Mesenchymal stem cell (in vitro differentiated cells and primary cell): ENCODE measurements at regions not wholly inside any gene's neighbourhood (a gene's known extent, or its start where the extent isn't known, plus 50 kb on each side); places are given as distances from the start of the nearest gene placed in this dataset.

Experiments used
- DNase-seq: peaks from one replicate; pipeline ENCODE4 v3.0.0-alpha.2; 2013
- H2AFZ ChIP-seq: one replicate; pipeline ENCODE4 v1.6.1; 2013; ENCODE audit warnings: low read depth, mild to moderate bottlenecking, control low read depth, inconsistent platforms, low read length, moderate library complexity
- H2AK5ac ChIP-seq: 2 replicates; pipeline ENCODE4 v1.6.1; 2013; ENCODE audit warnings: low read length, moderate library complexity, mild to moderate bottlenecking, inconsistent platforms; ENCODE audit not compliant: severe bottlenecking
- H2BK120ac ChIP-seq: one replicate; pipeline ENCODE4 v1.6.1; 2013; ENCODE audit warnings: low read depth, mild to moderate bottlenecking, inconsistent platforms, low read length, moderate library complexity
- H2BK12ac ChIP-seq, 2 experiments: one replicate each; pipeline ENCODE4 v1.6.1; 2013; ENCODE audit warnings: inconsistent platforms in 2 of 2, low read length in 2 of 2, mild to moderate bottlenecking in 2 of 2, moderate library complexity in 2 of 2, control low read depth in 1 of 2
- H2BK15ac ChIP-seq: one replicate; pipeline ENCODE4 v1.6.1; 2013; ENCODE audit warnings: mild to moderate bottlenecking, low read depth, inconsistent platforms; ENCODE audit not compliant: poor library complexity, severe bottlenecking
- H2BK5ac ChIP-seq: 2 replicates; pipeline ENCODE4 v1.6.1; 2013; ENCODE audit warnings: low read depth, mild to moderate bottlenecking, low read length, control low read depth, inconsistent platforms; ENCODE audit not compliant: poor library complexity, severe bottlenecking
- H3K14ac ChIP-seq, 2 experiments: one replicate each; pipeline ENCODE4 v1.6.1; 2013; ENCODE audit warnings: inconsistent platforms in 2 of 2, low read length in 2 of 2, control low read depth in 1 of 2, mild to moderate bottlenecking in 1 of 2, moderate library complexity in 1 of 2
- H3K18ac ChIP-seq, 2 experiments: one replicate each; pipeline ENCODE4 v1.6.1; 2013; ENCODE audit warnings: inconsistent platforms in 2 of 2, low read length in 2 of 2, control low read depth in 1 of 2, low read depth in 1 of 2, mild to moderate bottlenecking in 1 of 2
- H3K23ac ChIP-seq, 2 experiments: one replicate each; pipeline ENCODE4 v1.6.1; 2013; ENCODE audit warnings: inconsistent platforms in 2 of 2, low read length in 2 of 2, mild to moderate bottlenecking in 2 of 2, moderate library complexity in 2 of 2, control low read depth in 1 of 2
- H3K27ac ChIP-seq: 2 replicates; pipeline ENCODE4 v1.5.1; 2013; ENCODE audit warnings: mild to moderate bottlenecking, moderate library complexity, low read length, control low read depth, inconsistent platforms; ENCODE audit not compliant: poor library complexity, severe bottlenecking
- H3K27me3 ChIP-seq, 2 experiments: 2 replicates each; pipeline versions ENCODE4 v1.6.1 to v1.7.0; 2013; ENCODE audit warnings: low read length in 2 of 2, mild to moderate bottlenecking in 2 of 2, moderate library complexity in 2 of 2, control low read depth in 1 of 2, inconsistent platforms in 1 of 2; ENCODE audit not compliant: control insufficient read depth in 1 of 2, insufficient read depth in 1 of 2
- H3K36me3 ChIP-seq, 2 experiments: 2 replicates each; pipeline versions ENCODE4 v1.6.1 to v1.7.0; 2013; ENCODE audit warnings: low read length in 2 of 2, control low read depth in 1 of 2, inconsistent platforms in 1 of 2, low read depth in 1 of 2, mild to moderate bottlenecking in 1 of 2; ENCODE audit not compliant: insufficient read depth in 2 of 2, control insufficient read depth in 1 of 2
- H3K4ac ChIP-seq, 2 experiments: one replicate each; pipeline ENCODE4 v1.6.1; 2013; ENCODE audit warnings: inconsistent platforms in 2 of 2, low read length in 2 of 2, mild to moderate bottlenecking in 2 of 2, moderate library complexity in 2 of 2, control low read depth in 1 of 2, low read depth in 1 of 2
- H3K4me1 ChIP-seq: 2 replicates; pipeline ENCODE4 v1.6.1; 2013; ENCODE audit warnings: low read depth, low read length, control low read depth; ENCODE audit not compliant: control insufficient read depth, insufficient read depth
- H3K4me2 ChIP-seq: 2 replicates; pipeline ENCODE4 v1.6.1; 2013; ENCODE audit warnings: low read length, mild to moderate bottlenecking, inconsistent platforms; ENCODE audit not compliant: poor library complexity, severe bottlenecking
- H3K4me3 ChIP-seq, 2 experiments: 2 replicates each; pipeline versions ENCODE4 v1.5.1 to v1.7.0; 2013; ENCODE audit warnings: low read length in 2 of 2, mild to moderate bottlenecking in 2 of 2, control low read depth in 1 of 2, low read depth in 1 of 2; ENCODE audit not compliant: insufficient read depth in 1 of 2
- H3K79me1 ChIP-seq: replicated peaks from 2 replicates; pipeline ENCODE4 v1.6.1; 2013; ENCODE audit warnings: mild to moderate bottlenecking, control low read depth, low read length, inconsistent platforms; ENCODE audit not compliant: poor library complexity, severe bottlenecking
- H3K9ac ChIP-seq: 2 replicates; pipeline ENCODE4 v1.7.0; 2013; ENCODE audit warnings: mild to moderate bottlenecking, low read length, moderate library complexity
- H3K9me3 ChIP-seq: 2 replicates; pipeline ENCODE4 v1.7.0; 2013; ENCODE audit warnings: mild to moderate bottlenecking, low read length; ENCODE audit not compliant: control insufficient read depth
- H4K8ac ChIP-seq: one replicate; pipeline ENCODE4 v1.6.1; 2013; ENCODE audit warnings: inconsistent platforms, mild to moderate bottlenecking, low read length, moderate library complexity
- H4K91ac ChIP-seq: one replicate; pipeline ENCODE4 v1.6.1; 2013; ENCODE audit warnings: mild to moderate bottlenecking, low read length, inconsistent platforms
- WGBS: methylation state at CpG from one replicate; pipeline ENCODE4 v1.1.7; 2013; ENCODE audit warnings: mixed read lengths; 5-methylcytosine and 5-hydroxymethylcytosine counted together

GRCh38 chr6:6891949-6892461 lies 215.8 kb upstream of the RREB1 start:
- H3K27me3 ChIP-seq = peaks cover 5 to 9% of the 10 kb centered on the region in 2 experiments
- no peak overlapping the region for H3K18ac ChIP-seq
- no peak overlapping the region for H2BK120ac ChIP-seq
- no peak overlapping the region for H3K4me3 ChIP-seq
- H4K91ac ChIP-seq = peak overlapping the region; percentile 21
- no peak overlapping the region for H2BK5ac ChIP-seq
- H3K79me1 ChIP-seq = no peaks in the 10 kb centered on the region
- no peak overlapping the region for H3K4me2 ChIP-seq
- H3K27ac ChIP-seq = no peak overlapping the region
- no peak overlapping the region for H4K8ac ChIP-seq
- no peak overlapping the region for H3K4ac ChIP-seq
- no peak overlapping the region for H2AK5ac ChIP-seq
- no peak overlapping the region for H2AFZ ChIP-seq
- no peak overlapping the region for H3K23ac ChIP-seq
- peak; percentile 54 for DNase-seq
- H3K9me3 ChIP-seq = no peaks in the 10 kb centered on the region
- WGBS = 73% methylated on average over 6 of the region's 6 CpGs
- H3K4me1 ChIP-seq = peaks cover 2% of the 10 kb centered on the region
- no peaks in the 10 kb centered on the region for H3K36me3 ChIP-seq
- H2BK15ac ChIP-seq = no peak overlapping the region
- no peak overlapping the region for H3K14ac ChIP-seq
- no peak overlapping the region for H2BK12ac ChIP-seq
- H3K9ac ChIP-seq = no peak overlapping the region

- no peak overlapping the region for H3K4me3 ChIP-seq
- DNase-seq = no peak
- no peak overlapping the region for H4K8ac ChIP-seq
- no peaks in the 10 kb centered on the region for H3K9me3 ChIP-seq
- no peak overlapping the region for H2BK5ac ChIP-seq
- no peak overlapping the region for H3K23ac ChIP-seq
- peaks cover 2% of the 10 kb centered on the region for H3K4me1 ChIP-seq
- H3K14ac ChIP-seq = no peak overlapping the region
- 73% methylated on average over 17 of the region's 17 CpGs for WGBS
- H3K27me3 ChIP-seq = peaks cover 10 to 15% of the 10 kb centered on the region in 2 experiments
- no peak overlapping the region for H3K27ac ChIP-seq
- H2BK12ac ChIP-seq = no peak overlapping the region
- no peak overlapping the region for H2BK15ac ChIP-seq
- no peak overlapping the region for H2BK120ac ChIP-seq
- no peaks in the 10 kb centered on the region for H3K79me1 ChIP-seq
- no peak overlapping the region for H4K91ac ChIP-seq
- H3K18ac ChIP-seq = no peak overlapping the region
- H2AFZ ChIP-seq = no peak overlapping the region
- H3K4me2 ChIP-seq = no peak overlapping the region
- H3K4ac ChIP-seq = no peak overlapping the region
- H3K9ac ChIP-seq = no peak overlapping the region
- no peak overlapping the region for H2AK5ac ChIP-seq
- no peaks in the 10 kb centered on the region for H3K36me3 ChIP-seq
Measured at GRCh38 chr6:6892744-6893583, 214.8 kb upstream of the RREB1 start.

DNA sequence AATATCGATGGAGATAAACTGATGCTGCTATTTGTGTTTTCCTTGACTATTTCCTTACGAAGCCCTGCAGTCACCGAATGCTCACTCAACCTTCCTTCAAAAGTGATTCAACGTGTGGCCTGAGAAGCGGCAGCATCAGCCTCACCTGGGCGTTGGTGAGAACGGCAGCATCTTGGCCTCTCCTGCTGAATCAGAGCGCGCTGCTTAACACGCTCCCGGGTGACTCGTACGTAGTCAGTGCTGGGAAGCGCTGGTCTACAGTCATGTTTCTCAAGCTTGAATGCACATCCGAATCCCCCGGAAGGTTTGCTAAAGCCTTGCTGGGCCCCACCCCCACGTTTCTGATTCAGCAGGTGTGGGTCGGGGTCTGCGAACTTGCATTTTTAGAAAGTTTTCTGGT lies 214.1 kb upstream of the RREB1 start:
- no peaks in the 10 kb centered on the region for H3K9me3 ChIP-seq
- no peaks in the 10 kb centered on the region for H3K79me1 ChIP-seq
- 88% methylated on average over 19 of the region's 19 CpGs for WGBS
- H4K91ac ChIP-seq = peak overlapping the region; percentile 5
- no peak overlapping the region for H2AK5ac ChIP-seq
- no peak overlapping the region for H3K18ac ChIP-seq
- no peak overlapping the region for H3K4me3 ChIP-seq
- H3K27me3 ChIP-seq = peaks cover 10 to 17% of the 10 kb centered on the region in 2 experiments
- no peak overlapping the region for H3K4ac ChIP-seq
- H2BK15ac ChIP-seq = no peak overlapping the region
- no peak for DNase-seq
- H2BK120ac ChIP-seq = no peak overlapping the region
- no peak overlapping the region for H2BK12ac ChIP-seq
- H3K36me3 ChIP-seq = no peaks in the 10 kb centered on the region
- H3K4me1 ChIP-seq = peaks cover 2% of the 10 kb centered on the region
- H3K9ac ChIP-seq = no peak overlapping the region
- no peak overlapping the region for H3K4me2 ChIP-seq
- H4K8ac ChIP-seq = no peak overlapping the region
- H2BK5ac ChIP-seq = no peak overlapping the region
- no peak overlapping the region for H3K23ac ChIP-seq
- no peak overlapping the region for H3K27ac ChIP-seq
- no peak overlapping the region for H2AFZ ChIP-seq
- H3K14ac ChIP-seq = no peak overlapping the region

GRCh38 chr6:6895929-6896328 lies 211.8 kb upstream of the RREB1 start:
- H3K36me3 ChIP-seq = no peaks in the 10 kb centered on the region
- peaks cover 10 to 21% of the 10 kb centered on the region in 2 experiments for H3K27me3 ChIP-seq
- H3K9ac ChIP-seq = no peak overlapping the region
- no peak overlapping the region for H2AK5ac ChIP-seq
- no peak overlapping the region for H3K27ac ChIP-seq
- H3K9me3 ChIP-seq = no peaks in the 10 kb centered on the region
- no peak overlapping the region for H3K4me3 ChIP-seq
- H2BK120ac ChIP-seq = no peak overlapping the region
- no peaks in the 10 kb centered on the region for H3K79me1 ChIP-seq
- H3K18ac ChIP-seq = no peak overlapping the region
- DNase-seq = no peak
- H2BK15ac ChIP-seq = no peak overlapping the region
- H3K23ac ChIP-seq = no peak overlapping the region
- no peak overlapping the region for H3K4ac ChIP-seq
- no peak overlapping the region for H3K14ac ChIP-seq
- H4K91ac ChIP-seq = no peak overlapping the region
- H2BK5ac ChIP-seq = no peak overlapping the region
- H3K4me2 ChIP-seq = no peak overlapping the region
- no peaks in the 10 kb centered on the region for H3K4me1 ChIP-seq
- WGBS = 92% methylated on average over 1 of the region's 3 CpGs
- no peak overlapping the region for H2BK12ac ChIP-seq
- no peak overlapping the region for H4K8ac ChIP-seq
- H2AFZ ChIP-seq = no peak overlapping the region
